ENCODE measurements at regions not wholly inside any gene's neighbourhood (a gene's known extent, or its start where the extent isn't known, plus 50 kb on each side); places are given as distances from the start of the nearest gene placed in this dataset.

- TF ChIP-seq TCF3 (IDR thresholded peaks at IDR 0.05; ENCODE audit: borderline replicate concordance, insufficient read depth, low read depth, low read length) (no peak), ZNF592 (IDR thresholded peaks at IDR 0.05) (no peak), ELK1 (IDR thresholded peaks at IDR 0.05; ENCODE audit: low read depth, low read length) (no peak), SREBF2 (IDR thresholded peaks at IDR 0.05; ENCODE audit: low read length) (no peak), EZH2 (IDR thresholded peaks at IDR 0.05; ENCODE audit: borderline replicate concordance, control insufficient read depth, low read depth, low read length) (no peak), BACH1 (IDR thresholded peaks at IDR 0.05; ENCODE audit: borderline replicate concordance) (no peak)
- no peaks in the 10 kb centered on the region for H3K4me1 ChIP-seq (ENCODE audit: control insufficient read depth, insufficient read depth, low read length)
- ChIA-PET POLR2A (no interaction called here), SMC1A (ENCODE audit: uncharacterized antibody, unreplicated experiment) (no interaction called here), CTCF (no interaction called here), RAD21 (ENCODE audit: unreplicated experiment) (no interaction called here)
- ATAC-seq, result no peak
- H3K4me2 ChIP-seq (ENCODE audit: control insufficient read depth, insufficient read depth), result no peak overlapping the region
- WGBS (ENCODE audit: insufficient coverage, insufficient replicate concordance, low lambda C conversion rate, missing lambda C conversion rate), result 29% methylated on average over 13 of the region's 13 CpGs
- no peak for DNase-seq (ENCODE audit: low read depth, low spot score)
- H3K9ac ChIP-seq (ENCODE audit: control insufficient read depth, insufficient read depth, low read length), result no peak overlapping the region
- no peaks in the 10 kb centered on the region for H3K79me2 ChIP-seq (ENCODE audit: control insufficient read depth, insufficient read depth, low read length)
- FAIRE-seq, result no peak
- H3K9me3 ChIP-seq (replicated peaks; ENCODE audit: control insufficient read depth, insufficient read depth, low read length), result no peaks in the 10 kb centered on the region
- no peaks in the 10 kb centered on the region for H3K36me3 ChIP-seq (ENCODE audit: control insufficient read depth in 2 of 2, insufficient read depth in 2 of 2, low read length in 1 of 2)
- H3K4me3 ChIP-seq, result no peak overlapping the region
- H4K20me1 ChIP-seq (ENCODE audit: control insufficient read depth, insufficient read depth), result no peaks in the 10 kb centered on the region
- in situ Hi-C loops (cut with MboI), result no loop called here
- intact Hi-C loops (cut with micrococcal nuclease; ENCODE audit: unreplicated experiment), result no loop called here
- no peaks in the 10 kb centered on the region; a peak in 2 of 4 replicates for H3K27me3 ChIP-seq (replicated peaks in 1 of 2; ENCODE audit: control insufficient read depth in 2 of 2, insufficient read depth in 2 of 2, low read length in 1 of 2)
- BruUV-seq (replicated peaks), result no TSS peak
- H3K27ac ChIP-seq (ENCODE audit: control insufficient read depth, insufficient read depth), result no peak overlapping the region
- H2AFZ ChIP-seq (ENCODE audit: control insufficient read depth, low read depth, low read length), result no peak overlapping the region
Measured at GRCh38 chr1:30639881-30640452, 83.4 kb downstream of the MATN1 start.
